IMR-90 (cell line): ENCODE measurements at regions not wholly inside any gene's neighbourhood (a gene's known extent, or its start where the extent isn't known, plus 50 kb on each side); places are given as distances from the start of the nearest gene placed in this dataset.

Source experiments
- ATAC-seq: fragments of 200-7000 bp; cut with Tn5 transposase; 2 replicates; pipeline ENCODE4 v1.9.1; 2020; ENCODE audit warnings: low read depth, mild to moderate bottlenecking, moderate library complexity
- BruUV-seq: library from RNA; stranded (reverse); fragments of 400-500 nt; replicated peaks from 2 replicates; lab custom pipeline; 2021; lab: Mats Ljungman, UMichigan
- CTCF ChIA-PET: fragments of 300-600 bp; formaldehyde crosslinking; extraction: SDS; loops from one replicate; lab custom pipeline; 2021; ENCODE audit warnings: antibody characterized with exemption; lab: Yijun Ruan, JAX
- POLR2A ChIA-PET: fragments of 300-600 bp; sonication (Branson Sonifier 250); formaldehyde crosslinking; loops from one replicate; lab custom pipeline; 2022; ENCODE audit warnings: antibody characterized with exemption; ENCODE audit not compliant: unreplicated experiment; lab: Charles Lee
- DNase-seq: peaks from one replicate; pipeline ENCODE4 v3.0.0; 2013
- H2AFZ ChIP-seq: replicated peaks from 2 replicates; pipeline ENCODE3; 2013; ENCODE audit warnings: low read length, mild to moderate bottlenecking; ENCODE audit not compliant: poor library complexity
- H2AK5ac ChIP-seq: 2 replicates; pipeline ENCODE4 v1.6.1; 2013; ENCODE audit warnings: low read depth, low read length, inconsistent platforms
- H2AK9ac ChIP-seq: replicated peaks from 2 replicates; pipeline ENCODE3; 2013; ENCODE audit warnings: mild to moderate bottlenecking, low read depth, low read length, moderate library complexity; ENCODE audit not compliant: poor library complexity
- H2BK120ac ChIP-seq: 2 replicates; pipeline ENCODE4 v1.6.1; 2013; ENCODE audit warnings: low read depth, low read length, inconsistent platforms
- H2BK15ac ChIP-seq: 3 replicates; pipeline ENCODE4 v1.6.1; 2013; ENCODE audit warnings: low read depth, low read length, inconsistent platforms
- H2BK20ac ChIP-seq: 2 replicates; pipeline ENCODE4 v1.6.1; 2013; ENCODE audit warnings: low read depth, mild to moderate bottlenecking, inconsistent platforms, low read length, moderate library complexity
- H2BK5ac ChIP-seq: 2 replicates; pipeline ENCODE4 v1.6.1; 2013; ENCODE audit warnings: mild to moderate bottlenecking, low read depth, low read length, inconsistent platforms; ENCODE audit not compliant: poor library complexity, severe bottlenecking
- H3K14ac ChIP-seq: replicated peaks from 2 replicates; pipeline ENCODE4 v1.6.1; 2013; ENCODE audit warnings: low read depth, low read length, inconsistent platforms
- H3K18ac ChIP-seq: 2 replicates; pipeline ENCODE4 v1.6.1; 2013; ENCODE audit warnings: low read depth, low read length, control low read depth
- H3K23ac ChIP-seq: 2 replicates; pipeline ENCODE4 v1.6.1; 2013; ENCODE audit warnings: low read depth, low read length, inconsistent platforms
- H3K27ac ChIP-seq: 2 replicates; pipeline ENCODE4 v1.5.1; 2013; ENCODE audit warnings: mild to moderate bottlenecking, control low read depth, low read length; ENCODE audit not compliant: insufficient read depth
- H3K27me3 ChIP-seq: 2 replicates; pipeline ENCODE4 v1.6.1; 2013; ENCODE audit warnings: low read length; ENCODE audit not compliant: control insufficient read depth, insufficient read depth
- H3K36me3 ChIP-seq: 2 replicates; pipeline ENCODE4 v1.6.1; 2013; ENCODE audit warnings: low read length, mixed read lengths; ENCODE audit not compliant: control insufficient read depth, insufficient read depth
- H3K4ac ChIP-seq: 2 replicates; pipeline ENCODE4 v1.6.1; 2013; ENCODE audit warnings: low read depth, low read length, inconsistent platforms
- H3K4me1 ChIP-seq: 2 replicates; pipeline ENCODE4 v1.6.1; 2013; ENCODE audit warnings: low read length, mixed read lengths; ENCODE audit not compliant: control insufficient read depth, insufficient read depth
- H3K4me2 ChIP-seq: 2 replicates; pipeline ENCODE4 v1.6.1; 2013; ENCODE audit warnings: low read depth, mild to moderate bottlenecking, control low read depth, low read length, moderate library complexity
- H3K4me3 ChIP-seq: 2 replicates; pipeline ENCODE4 v1.5.1; 2013; ENCODE audit warnings: low read depth, mild to moderate bottlenecking, control low read depth, low read length, moderate library complexity; ENCODE audit not compliant: insufficient read depth
- H3K56ac ChIP-seq: 2 replicates; pipeline ENCODE4 v1.6.1; 2013; ENCODE audit warnings: low read length, inconsistent platforms; ENCODE audit not compliant: insufficient read depth; ENCODE audit errors: extremely low read depth
- H3K79me1 ChIP-seq, 2 experiments: 2 replicates each; pipeline ENCODE4 v1.6.1; 2013; ENCODE audit warnings: low read length in 2 of 2, inconsistent platforms in 1 of 2, low read depth in 1 of 2
- H3K9ac ChIP-seq: 2 replicates; pipeline ENCODE4 v1.6.1; 2013; ENCODE audit warnings: low read depth, low read length, control low read depth
- H3K9me1 ChIP-seq: 2 replicates; pipeline ENCODE4 v1.6.1; 2013; ENCODE audit warnings: low read length, inconsistent platforms; ENCODE audit not compliant: insufficient read depth
- H3K9me3 ChIP-seq: 2 replicates; pipeline ENCODE4 v1.6.1; 2013; ENCODE audit warnings: low read length; ENCODE audit not compliant: control insufficient read depth, insufficient read depth
- H4K20me1 ChIP-seq: 2 replicates; pipeline ENCODE4 v1.6.1; 2013; ENCODE audit warnings: low read length, inconsistent platforms; ENCODE audit not compliant: insufficient read depth
- H4K5ac ChIP-seq: 2 replicates; pipeline ENCODE4 v1.6.1; 2013; ENCODE audit warnings: mild to moderate bottlenecking, low read depth, low read length, control low read depth
- H4K8ac ChIP-seq, 2 experiments: 2 replicates each; pipeline ENCODE4 v1.6.1; 2013; ENCODE audit warnings: low read depth in 2 of 2, low read length in 2 of 2, control low read depth in 1 of 2, inconsistent platforms in 1 of 2
- H4K91ac ChIP-seq: 2 replicates; pipeline ENCODE4 v1.6.1; 2013; ENCODE audit warnings: low read depth, low read length, inconsistent platforms; ENCODE audit not compliant: insufficient read depth
- BHLHE40 ChIP-seq: fragments of 150-350 bp; IDR thresholded peaks from 2 replicates; pipeline ENCODE4 v1.6.1; 2016; ENCODE audit warnings: mild to moderate bottlenecking, low read depth, low read length
- CEBPB ChIP-seq: IDR thresholded peaks from 2 replicates; pipeline ENCODE4 v1.6.1; 2012; ENCODE audit warnings: low read depth, low read length, improper control_type of control experiment
- CHD1 ChIP-seq: IDR thresholded peaks from 2 replicates; pipeline ENCODE4 v1.6.1; 2012; ENCODE audit warnings: low read depth, low read length, improper control_type of control experiment
- CTCF ChIP-seq: conservative IDR thresholded peaks from 2 replicates; pipeline ENCODE4 v1.5.1; 2012; ENCODE audit warnings: mild to moderate bottlenecking, low read depth, low read length, improper control_type of control experiment
- ELK1 ChIP-seq: fragments of 150-350 bp; IDR thresholded peaks from 2 replicates; pipeline ENCODE4 v1.6.1; 2016; ENCODE audit warnings: low read depth, mild to moderate bottlenecking, low read length, moderate library complexity, borderline replicate concordance
- MXI1 ChIP-seq: IDR thresholded peaks from 2 replicates; pipeline ENCODE4 v1.6.1; 2012; ENCODE audit warnings: low read depth, mild to moderate bottlenecking, low read length, moderate library complexity, borderline replicate concordance
- NFE2L2 ChIP-seq: fragments of 150-350 bp; IDR thresholded peaks from 2 replicates; pipeline ENCODE4 v1.6.1; 2016; ENCODE audit warnings: low read depth, mild to moderate bottlenecking, low read length
- RAD21 ChIP-seq: IDR thresholded peaks from 2 replicates; pipeline ENCODE4 v1.6.1; 2012; ENCODE audit warnings: low read length, improper control_type of control experiment
- RCOR1 ChIP-seq: IDR thresholded peaks from 2 replicates; pipeline ENCODE4 v1.6.1; 2012; ENCODE audit warnings: mild to moderate bottlenecking, low read length, improper control_type of control experiment; ENCODE audit not compliant: insufficient replicate concordance
- WGBS, 2 experiments: methylation state at CpG; one replicate each; pipeline versions ENCODE4 v1.1.5 to v1.1.7; 2013; ENCODE audit warnings: missing lambda C conversion rate in 2 of 2; ENCODE audit not compliant: insufficient read length in 1 of 2; ENCODE audit errors: extremely low coverage in 2 of 2; 5-methylcytosine and 5-hydroxymethylcytosine counted together
- dilution Hi-C: fragments of 300-500 bp; cut with HindIII; formaldehyde crosslinking; loops from one replicate; pipeline ENCODE4 v1.14.3; 2018; ENCODE audit warnings: low sequenced_read_pairs; ENCODE audit not compliant: unreplicated experiment
- in situ Hi-C: fragments of 300-500 bp; cut with MboI; formaldehyde crosslinking; loops from 3 replicates; pipeline ENCODE4 v1.14.3; 2019; ENCODE audit warnings: low sequenced_read_pairs, inconsistent platforms, mixed read lengths
- intact Hi-C: fragments of 100-400 bp; cut with micrococcal nuclease; formaldehyde crosslinking; loops from 2 replicates; pipeline ENCODE4 v1.10.0; 2022
- TF ChIP-seq, protein P1 (sequence below): fragments of 150-350 bp; IDR thresholded peaks from 2 replicates; pipeline ENCODE4 v1.6.1; 2017; ENCODE audit warnings: mild to moderate bottlenecking, antibody characterized with exemption, low read length, low read depth

DNA sequence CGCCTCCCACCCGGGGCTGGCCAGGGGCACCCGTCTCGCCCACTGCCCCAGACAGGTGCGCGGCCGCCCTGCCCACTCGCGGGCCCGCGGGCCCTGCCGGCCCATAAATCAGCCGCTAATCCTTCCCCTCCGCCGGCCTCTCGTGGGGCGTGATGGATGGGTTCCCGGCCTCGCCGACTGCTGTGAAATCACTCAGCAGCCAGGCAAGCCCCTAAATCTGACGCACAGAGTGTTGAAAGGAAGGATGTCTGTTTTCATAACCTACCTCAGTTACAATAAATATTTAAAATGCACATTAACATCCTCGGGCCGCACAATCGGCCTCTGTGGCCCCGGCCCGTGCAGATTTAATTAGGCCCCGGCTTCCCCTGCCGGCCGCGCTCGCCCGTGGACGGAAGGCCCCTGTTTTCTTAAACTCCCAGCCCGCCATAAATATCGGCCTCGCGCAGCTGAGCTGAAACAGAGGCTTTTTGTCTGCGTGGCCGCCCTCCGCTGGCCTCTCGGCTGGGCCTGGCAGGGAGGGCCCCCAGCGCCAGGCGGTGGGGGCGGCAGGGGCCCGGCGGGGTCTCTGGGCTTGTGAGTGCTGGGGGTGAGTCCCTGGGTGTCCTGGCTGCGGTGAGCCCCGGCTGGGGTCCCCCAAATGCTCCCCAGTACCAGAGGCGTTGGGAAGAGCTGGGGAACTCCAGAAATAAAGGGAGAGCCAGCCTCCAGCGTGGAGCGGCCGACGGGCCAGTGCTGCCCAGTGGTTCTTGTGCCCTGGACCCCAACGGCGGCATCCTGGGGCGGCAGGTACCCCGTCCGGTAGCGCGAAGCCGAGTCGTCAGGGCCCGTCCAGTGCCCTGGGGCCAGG lies 90.7 kb downstream of the UNCX start:
- no peaks in the 10 kb centered on the region for H4K20me1 ChIP-seq
- intact Hi-C loops = no loop called here

More for the DNA sequence above, 90.7 kb downstream of the UNCX start:
- Histone ChIP-seq H3K4me3 (no peak overlapping the region), H3K4ac (no peak overlapping the region), H2AK9ac (no peak overlapping the region), H3K27ac (no peak overlapping the region), H3K18ac (no peak overlapping the region), H2BK5ac (no peak overlapping the region), H2AFZ (no peak overlapping the region), H2BK20ac (no peak overlapping the region), H2BK15ac (no peak overlapping the region), H2BK120ac (no peak overlapping the region), H3K9me3 (no peaks in the 10 kb centered on the region), H3K56ac (no peak overlapping the region), H3K27me3 (peaks cover 42% of the 10 kb centered on the region), H3K36me3 (no peaks in the 10 kb centered on the region), H3K4me1 (no peaks in the 10 kb centered on the region), H3K79me1 (no peaks in the 10 kb centered on the region), H4K91ac (no peak overlapping the region), H4K5ac (no peak overlapping the region), H3K4me2 (no peak overlapping the region), H4K8ac (no peak overlapping the region), H3K9me1 (no peaks in the 10 kb centered on the region), H3K9ac (no peak overlapping the region), H3K14ac (no peak overlapping the region), H2AK5ac (no peak overlapping the region), H3K23ac (no peak overlapping the region)
- POLR2A ChIA-PET = interaction anchor here (0.6 kb wide), 1 partner anchor 820 kb away, joined by 3 read pairs; no protein-coding TSS in a partner anchor
- WGBS, 2 experiments = 56% methylated on average over 24 of the region's 63 CpGs; no CpG with 5 or more reads in 1 of the 2 experiments
- dilution Hi-C loops (no loop called here), in situ Hi-C loops (no loop called here)
- TF ChIP-seq MXI1 = no peak
- TF ChIP-seq, protein P1, sequence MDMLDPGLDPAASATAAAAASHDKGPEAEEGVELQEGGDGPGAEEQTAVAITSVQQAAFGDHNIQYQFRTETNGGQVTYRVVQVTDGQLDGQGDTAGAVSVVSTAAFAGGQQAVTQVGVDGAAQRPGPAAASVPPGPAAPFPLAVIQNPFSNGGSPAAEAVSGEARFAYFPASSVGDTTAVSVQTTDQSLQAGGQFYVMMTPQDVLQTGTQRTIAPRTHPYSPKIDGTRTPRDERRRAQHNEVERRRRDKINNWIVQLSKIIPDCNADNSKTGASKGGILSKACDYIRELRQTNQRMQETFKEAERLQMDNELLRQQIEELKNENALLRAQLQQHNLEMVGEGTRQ = no peak
- TF ChIP-seq BHLHE40 = no peak
- no peak for TF ChIP-seq CHD1
- TF ChIP-seq RAD21 = no peak
- TF ChIP-seq ELK1 = no peak
- no peak for TF ChIP-seq RCOR1
- no peak for TF ChIP-seq CEBPB
- TF ChIP-seq NFE2L2 = no peak
- TF ChIP-seq CTCF = no peak
- no peak; the same call in 1 of the 2 replicates for ATAC-seq
- CTCF ChIA-PET = no interaction called here
- no peak for DNase-seq
- BruUV-seq = no TSS peak
